Esophagus muscularis mucosa (tissue), 3 donors: ENCODE measurements at regions not wholly inside any gene's neighbourhood (a gene's known extent, or its start where the extent isn't known, plus 50 kb on each side); places are given as distances from the start of the nearest gene placed in this dataset.

Experiments used
- EP300 ChIP-seq: sonication (generic); formaldehyde crosslinking; IDR thresholded peaks from one replicate; pipeline ENCODE4 v1.6.1; 2017; ENCODE audit warnings: antibody characterized with exemption
- TF ChIP-seq, protein P1 (sequence below), 3 experiments: fragments of 200-600 bp in 2 of 3; fragments of 450-650 bp in 1 of 3; sonication (generic) in 2 of 3; IDR thresholded peaks; one replicate each; pipeline ENCODE4 v1.5.1; 2017 to 2019; ENCODE audit warnings: antibody characterized with exemption in 3 of 3, mild to moderate bottlenecking in 2 of 3, moderate library complexity in 1 of 3

- TF ChIP-seq, protein P1, sequence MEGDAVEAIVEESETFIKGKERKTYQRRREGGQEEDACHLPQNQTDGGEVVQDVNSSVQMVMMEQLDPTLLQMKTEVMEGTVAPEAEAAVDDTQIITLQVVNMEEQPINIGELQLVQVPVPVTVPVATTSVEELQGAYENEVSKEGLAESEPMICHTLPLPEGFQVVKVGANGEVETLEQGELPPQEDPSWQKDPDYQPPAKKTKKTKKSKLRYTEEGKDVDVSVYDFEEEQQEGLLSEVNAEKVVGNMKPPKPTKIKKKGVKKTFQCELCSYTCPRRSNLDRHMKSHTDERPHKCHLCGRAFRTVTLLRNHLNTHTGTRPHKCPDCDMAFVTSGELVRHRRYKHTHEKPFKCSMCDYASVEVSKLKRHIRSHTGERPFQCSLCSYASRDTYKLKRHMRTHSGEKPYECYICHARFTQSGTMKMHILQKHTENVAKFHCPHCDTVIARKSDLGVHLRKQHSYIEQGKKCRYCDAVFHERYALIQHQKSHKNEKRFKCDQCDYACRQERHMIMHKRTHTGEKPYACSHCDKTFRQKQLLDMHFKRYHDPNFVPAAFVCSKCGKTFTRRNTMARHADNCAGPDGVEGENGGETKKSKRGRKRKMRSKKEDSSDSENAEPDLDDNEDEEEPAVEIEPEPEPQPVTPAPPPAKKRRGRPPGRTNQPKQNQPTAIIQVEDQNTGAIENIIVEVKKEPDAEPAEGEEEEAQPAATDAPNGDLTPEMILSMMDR (IDR thresholded peaks at IDR 0.05) = no peak
- TF ChIP-seq EP300 = no peak
These were observed 224.8 kb upstream of the NANOGP8 start for GRCh38 chr15:35309886-35310285.
